H1 (cell line): ENCODE measurements at regions not wholly inside any gene's neighbourhood (a gene's known extent, or its start where the extent isn't known, plus 50 kb on each side); places are given as distances from the start of the nearest gene placed in this dataset.

ENCODE experiments used
- CTCF ChIA-PET: fragments of 300-600 bp; sonication (Branson Sonifier 250); formaldehyde crosslinking; loops from one replicate; lab custom pipeline; 2021; ENCODE audit not compliant: partially characterized antibody; lab: Charles Lee
- POLR2A ChIA-PET: fragments of 300-600 bp; sonication (Branson Sonifier 250); formaldehyde crosslinking; loops from one replicate; lab custom pipeline; 2021; ENCODE audit warnings: inconsistent platforms; ENCODE audit not compliant: partially characterized antibody; lab: Charles Lee
- DNase-seq, 2 experiments: peaks; one replicate each; pipeline versions ENCODE4 v3.0.0 to v3.0.0-alpha.2; 2010 to 2022; ENCODE audit warnings: low spot score in 2 of 2, low read depth in 1 of 2, mixed read lengths in 1 of 2
- FAIRE-seq: peaks from 2 replicates; lab custom pipeline; 2011; peaks lifted over from hg19 to GRCh38; lab: Jason Lieb, UNC
- H2AFZ ChIP-seq: 2 replicates; pipeline ENCODE4 v1.8.1; 2012; ENCODE audit warnings: low read length, inconsistent platforms
- H2AK5ac ChIP-seq: 2 replicates; pipeline ENCODE4 v1.6.1; 2013; ENCODE audit warnings: low read depth, low read length
- H2BK120ac ChIP-seq: replicated peaks from 2 replicates; pipeline ENCODE3; 2013; ENCODE audit warnings: low read depth, low read length, inconsistent platforms
- H2BK12ac ChIP-seq: 2 replicates; pipeline ENCODE4 v1.6.1; 2013; ENCODE audit warnings: low read depth, low read length
- H2BK15ac ChIP-seq: 2 replicates; pipeline ENCODE4 v1.6.1; 2013; ENCODE audit warnings: low read length
- H2BK20ac ChIP-seq: 2 replicates; pipeline ENCODE4 v1.6.1; 2013; ENCODE audit warnings: low read length
- H2BK5ac ChIP-seq: 2 replicates; pipeline ENCODE4 v1.6.1; 2013; ENCODE audit warnings: low read depth, low read length
- H3K14ac ChIP-seq: 2 replicates; pipeline ENCODE4 v1.6.1; 2013; ENCODE audit warnings: inconsistent platforms; ENCODE audit not compliant: insufficient read length
- H3K18ac ChIP-seq: 2 replicates; pipeline ENCODE4 v1.6.1; 2013; ENCODE audit warnings: low read length; ENCODE audit errors: extremely low read depth
- H3K23ac ChIP-seq: 2 replicates; pipeline ENCODE4 v1.6.1; 2013; ENCODE audit warnings: inconsistent platforms; ENCODE audit not compliant: insufficient read length
- H3K23me2 ChIP-seq: 2 replicates; pipeline ENCODE4 v1.6.1; 2013; ENCODE audit warnings: low read depth, low read length
- H3K27ac ChIP-seq: 2 replicates; pipeline ENCODE4 v1.6.1; 2011; ENCODE audit warnings: low read depth, low read length, inconsistent platforms
- H3K27me3 ChIP-seq, 4 experiments: replicated peaks in 1 of 4; 1 replicate in 1 of 4; 2 replicates in 3 of 4; pipeline versions ENCODE4 v1.6.1 to v1.8.1; 2011 to 2013; ENCODE audit warnings: low read length in 3 of 4, mild to moderate bottlenecking in 3 of 4, inconsistent platforms in 2 of 4, mixed read lengths in 2 of 4, moderate library complexity in 1 of 4; ENCODE audit not compliant: control insufficient read depth in 3 of 4, insufficient read depth in 3 of 4; ENCODE audit errors: extremely low read depth in 1 of 4
- H3K36me3 ChIP-seq, 4 experiments: 2 replicates each; pipeline versions ENCODE4 v1.6.1 to v1.8.1; 2011 to 2013; ENCODE audit warnings: mild to moderate bottlenecking in 4 of 4, low read length in 3 of 4, moderate library complexity in 2 of 4, control low read depth in 1 of 4, inconsistent platforms in 1 of 4; ENCODE audit not compliant: insufficient read depth in 4 of 4, control insufficient read depth in 2 of 4
- H3K4ac ChIP-seq: replicated peaks from 2 replicates; pipeline ENCODE3; 2013; ENCODE audit warnings: low read length, low read depth, mixed read lengths, inconsistent platforms; ENCODE audit not compliant: insufficient read length
- H3K4me1 ChIP-seq, 4 experiments: replicated peaks in 1 of 4; 1 replicate in 1 of 4; 2 replicates in 3 of 4; pipeline versions ENCODE4 v1.6.1 to v1.8.1; 2011 to 2013; ENCODE audit warnings: low read length in 3 of 4, inconsistent platforms in 2 of 4, mixed read lengths in 1 of 4; ENCODE audit not compliant: insufficient read depth in 4 of 4, control insufficient read depth in 3 of 4
- H3K4me2 ChIP-seq, 2 experiments: 2 replicates each; pipeline versions ENCODE4 v1.6.1 to v1.8.1; 2011 to 2013; ENCODE audit warnings: low read depth in 2 of 2, low read length in 2 of 2, control low read depth in 1 of 2, inconsistent platforms in 1 of 2, mild to moderate bottlenecking in 1 of 2; ENCODE audit not compliant: insufficient read depth in 1 of 2
- H3K4me3 ChIP-seq, 4 experiments: fragments of 200-600, 300-600 bp in 1 of 4; sonication (generic), shearing (Covaris generic), sonication (Bioruptor Twin) in 1 of 4; 2 replicates each; pipeline versions ENCODE4 v1.5.1 to v1.8.1; 2011 to 2016; ENCODE audit warnings: low read length in 4 of 4, low read depth in 3 of 4, control low read depth in 2 of 4, inconsistent platforms in 2 of 4, mild to moderate bottlenecking in 2 of 4, mixed read lengths in 1 of 4, moderate library complexity in 1 of 4; ENCODE audit not compliant: insufficient read depth in 2 of 4; ENCODE audit errors: extremely low read depth in 1 of 4
- H3K56ac ChIP-seq: replicated peaks from 2 replicates; pipeline ENCODE3; 2013; ENCODE audit warnings: low read depth, mild to moderate bottlenecking, mixed read lengths, low read length, inconsistent platforms; ENCODE audit not compliant: insufficient read length
- H3K79me1 ChIP-seq: 2 replicates; pipeline ENCODE4 v1.6.1; 2013; ENCODE audit warnings: low read depth, low read length, control low read depth
- H3K79me2 ChIP-seq, 2 experiments: 2 replicates each; pipeline versions ENCODE4 v1.6.1 to v1.8.1; 2012 to 2013; ENCODE audit warnings: low read length in 2 of 2, mild to moderate bottlenecking in 2 of 2, inconsistent platforms in 1 of 2; ENCODE audit not compliant: insufficient read depth in 2 of 2, control insufficient read depth in 1 of 2
- H3K9ac ChIP-seq, 4 experiments: replicated peaks in 1 of 4; 1 replicate in 1 of 4; 2 replicates in 3 of 4; pipeline versions ENCODE4 v1.6.1 to v1.8.1; 2011 to 2013; ENCODE audit warnings: low read depth in 3 of 4, low read length in 3 of 4, control low read depth in 2 of 4, mild to moderate bottlenecking in 2 of 4, moderate library complexity in 2 of 4, inconsistent platforms in 1 of 4; ENCODE audit errors: extremely low read depth in 1 of 4
- H3K9me3 ChIP-seq, 2 experiments: 2 replicates each; pipeline versions ENCODE4 v1.6.1 to v1.8.1; 2012 to 2013; ENCODE audit warnings: mild to moderate bottlenecking in 2 of 2, moderate library complexity in 2 of 2, control low read depth in 1 of 2, inconsistent platforms in 1 of 2, low read depth in 1 of 2, low read length in 1 of 2, mixed read lengths in 1 of 2; ENCODE audit not compliant: insufficient read depth in 2 of 2
- H4K20me1 ChIP-seq, 2 experiments: replicated peaks in 1 of 2; 2 replicates each; pipeline versions ENCODE3 to v1.8.1; 2011 to 2013; ENCODE audit warnings: inconsistent platforms in 2 of 2, low read length in 2 of 2, mild to moderate bottlenecking in 1 of 2; ENCODE audit not compliant: insufficient read depth in 2 of 2, control insufficient read depth in 1 of 2
- H4K5ac ChIP-seq: 2 replicates; pipeline ENCODE4 v1.6.1; 2013; ENCODE audit warnings: low read length, low read depth, mixed read lengths, inconsistent platforms; ENCODE audit not compliant: insufficient read length
- H4K8ac ChIP-seq: 2 replicates; pipeline ENCODE4 v1.8.0; 2013; ENCODE audit warnings: mild to moderate bottlenecking, moderate library complexity, low read length, inconsistent platforms; ENCODE audit not compliant: insufficient read depth; ENCODE audit errors: extremely low read depth
- H4K91ac ChIP-seq: replicated peaks from 2 replicates; pipeline ENCODE3; 2013; ENCODE audit warnings: low read length, mixed read lengths, inconsistent platforms; ENCODE audit not compliant: insufficient read length
- ASH2L ChIP-seq: fragments of 200-600, 300-600 bp; sonication (generic); IDR thresholded peaks from one replicate; pipeline ENCODE4 v1.7.1; 2017; ENCODE audit warnings: low read length
- ATF3 ChIP-seq: IDR thresholded peaks from 2 replicates; pipeline ENCODE4 v1.6.1; 2011; ENCODE audit warnings: low read depth, mild to moderate bottlenecking, low read length; ENCODE audit not compliant: insufficient read depth
- HDAC2 ChIP-seq, 2 experiments: fragments of 300-600 bp in 1 of 2; sonication (generic) in 1 of 2; IDR thresholded peaks; 2 replicates each; pipeline ENCODE4 v1.6.1; 2011 to 2012; ENCODE audit warnings: low read depth in 2 of 2, low read length in 2 of 2, mild to moderate bottlenecking in 2 of 2, moderate library complexity in 2 of 2, borderline replicate concordance in 1 of 2, inconsistent platforms in 1 of 2
- JUN ChIP-seq: IDR thresholded peaks from 2 replicates; pipeline ENCODE4 v1.6.1; 2011; ENCODE audit warnings: low read depth, mild to moderate bottlenecking, improper control_type of control experiment, low read length
- MAFK ChIP-seq: IDR thresholded peaks from 2 replicates; pipeline ENCODE4 v1.6.1; 2012; ENCODE audit warnings: low read depth, mild to moderate bottlenecking, improper control_type of control experiment, low read length
- POU5F1 ChIP-seq: IDR thresholded peaks from 2 replicates; pipeline ENCODE4 v1.6.1; 2011; ENCODE audit warnings: low read depth, mild to moderate bottlenecking, low read length, moderate library complexity
- SIN3A ChIP-seq, 2 experiments: IDR thresholded peaks in 1 of 2; conservative IDR thresholded peaks in 1 of 2; 2 replicates each; pipeline ENCODE4 v1.6.1; 2011 to 2012; ENCODE audit warnings: low read length in 2 of 2, improper control_type of control experiment in 1 of 2, low read depth in 1 of 2, mild to moderate bottlenecking in 1 of 2
- SP2 ChIP-seq: IDR thresholded peaks from 2 replicates; pipeline ENCODE4 v1.6.1; 2012; ENCODE audit warnings: mild to moderate bottlenecking, low read length, inconsistent platforms
- TBP ChIP-seq: IDR thresholded peaks from 2 replicates; pipeline ENCODE4 v1.6.1; 2011; ENCODE audit warnings: low read depth, low read length, improper control_type of control experiment
- USF2 ChIP-seq: IDR thresholded peaks from 2 replicates; pipeline ENCODE4 v1.6.1; 2011; ENCODE audit warnings: low read length, improper control_type of control experiment
- YY1 ChIP-seq: IDR thresholded peaks from 2 replicates; pipeline ENCODE4 v1.6.1; 2011; ENCODE audit warnings: low read depth, mild to moderate bottlenecking, low read length
- WGBS, 2 experiments: shearing (Covaris generic) in 1 of 2; methylation state at CpG; one replicate each; pipeline versions ENCODE4 v1.1.6 to v1.1.7; 2013 to 2015; ENCODE audit warnings: low lambda C conversion rate in 2 of 2, mixed read lengths in 2 of 2, inconsistent platforms in 1 of 2, low coverage in 1 of 2, missing lambda C conversion rate in 1 of 2; ENCODE audit not compliant: insufficient replicate concordance in 2 of 2, insufficient coverage in 1 of 2, insufficient read length in 1 of 2; ENCODE audit errors: extremely low coverage in 1 of 2, missing lambda C conversion rate in 1 of 2; 5-methylcytosine and 5-hydroxymethylcytosine counted together

GRCh38 chr10:62583876-62584615, 209.9 kb downstream of the ZNF365 start:
- POLR2A ChIA-PET: interaction anchor here (0.5 to 0.9 kb wide), 2 partner anchors 11 to 90 kb away, joined by 3 read pairs; no protein-coding TSS in a partner anchor
- Histone ChIP-seq H3K79me1 (no peaks in the 10 kb centered on the region), H3K4me1 (no peaks in the 10 kb centered on the region), H3K27me3 (peaks cover 0 to under 1% (median 0%) of the 10 kb centered on the region in 4 experiments; a peak in 2 of 7 replicates), H3K4ac (no peak overlapping the region), H4K5ac (no peak overlapping the region), H3K23me2 (no peaks in the 10 kb centered on the region), H2AFZ (no peak overlapping the region), H3K14ac (no peak overlapping the region), H3K18ac (no peak overlapping the region), H3K56ac (no peak overlapping the region), H3K27ac (no peak overlapping the region), H3K23ac (no peak overlapping the region), H2BK12ac (no peak overlapping the region), H4K91ac (no peak overlapping the region), H3K36me3 (no peaks in the 10 kb centered on the region), H2BK5ac (no peak overlapping the region), H3K9ac (no peak overlapping the region), H4K8ac (no peak overlapping the region), H3K4me3 (no peak overlapping the region), H3K9me3 (no peaks in the 10 kb centered on the region), H3K79me2 (no peaks in the 10 kb centered on the region), H2AK5ac (no peak overlapping the region), H2BK15ac (no peak overlapping the region), H3K4me2 (no peak overlapping the region), H2BK120ac (no peak overlapping the region), H4K20me1 (no peaks in the 10 kb centered on the region), H2BK20ac (no peak overlapping the region)
- no peak for DNase-seq
- FAIRE-seq: no peak
- WGBS, 2 experiments: 96% methylated on average over 3 of the region's 3 CpGs; no CpG with 5 or more reads in 1 of the 2 experiments
- CTCF ChIA-PET: interaction anchor here (1.3 to 2.8 kb wide), 2 partner anchors 10 to 18 kb away, joined by 3 to 13 read pairs; no protein-coding TSS in a partner anchor
- no peak for TF ChIP-seq USF2
- no peak for TF ChIP-seq POU5F1
- no peak for TF ChIP-seq ATF3
- no peak for TF ChIP-seq MAFK
- TF ChIP-seq SP2: no peak
- TF ChIP-seq YY1: no peak
- TF ChIP-seq JUN: no peak
- no peak for TF ChIP-seq TBP
- TF ChIP-seq SIN3A (conservative IDR thresholded peaks at IDR 0.05 in 1 of 2, IDR thresholded peaks at IDR 0.05 in 1 of 2; ENCODE audit: low read depth in 1 of 2, low read length in 2 of 2): no peak
- no peak for TF ChIP-seq HDAC2 (IDR thresholded peaks at IDR 0.05; ENCODE audit: borderline replicate concordance in 1 of 2, low read depth in 2 of 2, low read length in 2 of 2)
- no peak for TF ChIP-seq ASH2L
